HEK293 (cell line): ENCODE measurements at regions not wholly inside any gene's neighbourhood (a gene's known extent, or its start where the extent isn't known, plus 50 kb on each side); places are given as distances from the start of the nearest gene placed in this dataset.
A peak's percentile ranks its signal among the peaks of the same experiment; 100 is the strongest.

Source experiments
- AEBP2 ChIP-seq: fragments of 450-650 bp; formaldehyde crosslinking; IDR thresholded peaks from 2 replicates; pipeline ENCODE4 v1.5.1; 2016; ENCODE audit warnings: missing biosample characterization, missing genetic modification characterization, borderline replicate concordance
- HOXC10 ChIP-seq: sonication (generic); formaldehyde crosslinking; IDR thresholded peaks from 2 replicates; pipeline ENCODE4 v1.8.1; 2023; ENCODE audit warnings: mild to moderate bottlenecking, missing genetic modification reagents
- KLF10 ChIP-seq: fragments of 450-650 bp; IDR thresholded peaks from 2 replicates; pipeline ENCODE4 v1.5.1; 2018; ENCODE audit warnings: missing biosample characterization, mild to moderate bottlenecking, missing genetic modification characterization
- PRDM6 ChIP-seq: fragments of 450-650 bp; formaldehyde crosslinking; IDR thresholded peaks from 2 replicates; pipeline ENCODE4 v1.5.1; 2017; ENCODE audit warnings: missing biosample characterization, missing genetic modification characterization
- REPIN1 ChIP-seq: fragments of 450-650 bp; formaldehyde crosslinking; IDR thresholded peaks from 2 replicates; pipeline ENCODE4 v1.5.1; 2017; ENCODE audit warnings: missing biosample characterization, missing genetic modification characterization, low read depth
- SALL2 ChIP-seq: fragments of 450-650 bp; formaldehyde crosslinking; IDR thresholded peaks from 2 replicates; pipeline ENCODE4 v1.5.0; 2017; ENCODE audit warnings: missing biosample characterization, mild to moderate bottlenecking, missing genetic modification characterization, borderline replicate concordance
- SCRT1 ChIP-seq: fragments of 450-650 bp; formaldehyde crosslinking; IDR thresholded peaks from 2 replicates; pipeline ENCODE4 v1.5.1; 2016; ENCODE audit warnings: missing biosample characterization, missing genetic modification characterization, borderline replicate concordance
- WT1 ChIP-seq: fragments of 450-650 bp; formaldehyde crosslinking; IDR thresholded peaks from 2 replicates; pipeline ENCODE4 v1.5.1; 2016; ENCODE audit warnings: missing biosample characterization, missing genetic modification characterization
- ZBTB1 ChIP-seq: fragments of 450-650 bp; formaldehyde crosslinking; IDR thresholded peaks from 2 replicates; pipeline ENCODE4 v1.5.1; 2016; ENCODE audit warnings: missing biosample characterization, missing genetic modification characterization
- ZBTB49 ChIP-seq: fragments of 450-650 bp; formaldehyde crosslinking; IDR thresholded peaks from 2 replicates; pipeline ENCODE4 v1.5.1; 2016; ENCODE audit warnings: missing biosample characterization, missing genetic modification characterization, low read depth
- ZBTB8A ChIP-seq: fragments of 450-650 bp; formaldehyde crosslinking; IDR thresholded peaks from 2 replicates; pipeline ENCODE4 v1.5.1; 2016; ENCODE audit warnings: missing biosample characterization, missing genetic modification characterization
- ZNF112 ChIP-seq: fragments of 450-650 bp; formaldehyde crosslinking; IDR thresholded peaks from 2 replicates; pipeline ENCODE4 v1.5.0; 2017; ENCODE audit warnings: missing biosample characterization, missing genetic modification characterization
- ZNF140 ChIP-seq: fragments of 450-650 bp; formaldehyde crosslinking; IDR thresholded peaks from 2 replicates; pipeline ENCODE4 v1.5.1; 2016; ENCODE audit warnings: missing biosample characterization, missing genetic modification characterization
- ZNF16 ChIP-seq: fragments of 450-650 bp; formaldehyde crosslinking; IDR thresholded peaks from 2 replicates; pipeline ENCODE4 v1.5.1; 2016; ENCODE audit warnings: low read depth, missing biosample characterization, missing genetic modification characterization
- ZNF175 ChIP-seq: fragments of 450-650 bp; formaldehyde crosslinking; IDR thresholded peaks from 2 replicates; pipeline ENCODE4 v1.5.1; 2016; ENCODE audit warnings: missing biosample characterization, missing genetic modification characterization
- ZNF280D ChIP-seq: fragments of 450-650 bp; formaldehyde crosslinking; IDR thresholded peaks from 2 replicates; pipeline ENCODE4 v1.5.1; 2016; ENCODE audit warnings: missing biosample characterization, missing genetic modification characterization
- ZNF302 ChIP-seq: fragments of 450-650 bp; formaldehyde crosslinking; IDR thresholded peaks from 2 replicates; pipeline ENCODE4 v1.5.1; 2016; ENCODE audit warnings: missing biosample characterization, missing genetic modification characterization, low read depth
- ZNF324 ChIP-seq: fragments of 450-650 bp; formaldehyde crosslinking; IDR thresholded peaks from 2 replicates; pipeline ENCODE4 v1.5.1; 2016; ENCODE audit warnings: missing biosample characterization, missing genetic modification characterization
- ZNF394 ChIP-seq: fragments of 450-650 bp; formaldehyde crosslinking; IDR thresholded peaks from 2 replicates; pipeline ENCODE4 v1.5.1; 2016; ENCODE audit warnings: missing biosample characterization, missing genetic modification characterization, mild to moderate bottlenecking, moderate library complexity, borderline replicate concordance
- ZNF513 ChIP-seq: fragments of 450-650 bp; IDR thresholded peaks from 2 replicates; pipeline ENCODE4 v1.5.1; 2018; ENCODE audit warnings: missing biosample characterization, missing genetic modification characterization
- ZNF529 ChIP-seq: fragments of 450-650 bp; formaldehyde crosslinking; IDR thresholded peaks from 2 replicates; pipeline ENCODE4 v1.5.1; 2017; ENCODE audit warnings: missing genetic modification characterization, missing biosample characterization; ENCODE audit not compliant: insufficient replicate concordance
- ZNF544 ChIP-seq: fragments of 450-650 bp; formaldehyde crosslinking; IDR thresholded peaks from 2 replicates; pipeline ENCODE4 v1.5.0; 2017; ENCODE audit warnings: missing biosample characterization, missing genetic modification characterization
- ZNF610 ChIP-seq: fragments of 450-650 bp; formaldehyde crosslinking; IDR thresholded peaks from 2 replicates; pipeline ENCODE4 v1.5.1; 2016; ENCODE audit warnings: missing biosample characterization, missing genetic modification characterization, borderline replicate concordance
- ZNF621 ChIP-seq: fragments of 450-650 bp; formaldehyde crosslinking; IDR thresholded peaks from 2 replicates; pipeline ENCODE4 v1.5.1; 2017; ENCODE audit warnings: missing biosample characterization, missing genetic modification characterization
- ZNF704 ChIP-seq: fragments of 450-650 bp; formaldehyde crosslinking; IDR thresholded peaks from 2 replicates; pipeline ENCODE4 v1.5.1; 2016; ENCODE audit warnings: missing biosample characterization, missing genetic modification characterization
- ZNF768 ChIP-seq: fragments of 450-650 bp; formaldehyde crosslinking; IDR thresholded peaks from 2 replicates; pipeline ENCODE4 v1.5.1; 2018; ENCODE audit warnings: missing biosample characterization, mild to moderate bottlenecking, missing genetic modification characterization
- ZSCAN4 ChIP-seq: fragments of 450-650 bp; formaldehyde crosslinking; IDR thresholded peaks from 2 replicates; pipeline ENCODE4 v1.5.1; 2017; ENCODE audit warnings: missing biosample characterization, missing genetic modification characterization

- TF ChIP-seq ZNF704 (tag by site-specific recombination) (0 out of 2 replicates have a peak, but pooled peaks have one; percentile 24), PRDM6 (tag by site-specific recombination) (peak; percentile 79), ZNF302 (tag by site-specific recombination) (0 out of 2 replicates have a peak, but pooled peaks have one; percentile 34), HOXC10 (CRISPR knock-in tag) (no peak), AEBP2 (0 out of 2 replicates have a peak, but pooled peaks have one; percentile 63), REPIN1 (tag by site-specific recombination) (no peak), ZBTB1 (tag by site-specific recombination) (no peak), ZNF140 (peak; percentile 94), ZBTB49 (tag by site-specific recombination) (no peak), ZSCAN4 (tag by site-specific recombination) (no peak), ZNF513 (no peak), ZNF280D (no peak), ZNF394 (tag by site-specific recombination) (peak; percentile 95), ZNF175 (tag by site-specific recombination) (no peak), ZNF112 (tag by site-specific recombination) (no peak), ZNF324 (tag by site-specific recombination) (no peak), ZNF621 (no peak), KLF10 (tag by site-specific recombination) (no peak), ZNF768 (no peak), ZNF529 (peak; percentile 52), ZNF544 (tag by site-specific recombination) (no peak), ZNF610 (tag by site-specific recombination) (0 out of 2 replicates have a peak, but pooled peaks have one; percentile 31), ZBTB8A (tag by site-specific recombination) (peak; percentile 82), WT1 (tag by site-specific recombination) (no peak), ZNF16 (tag by site-specific recombination) (no peak), SCRT1 (no peak), SALL2 (tag by site-specific recombination) (no peak)
These were observed 376.6 kb upstream of the TBX3 start (continued) for GRCh38 chr12:115060477-115061168.
